ENCODE measurements at regions not wholly inside any gene's neighbourhood (a gene's known extent, or its start where the extent isn't known, plus 50 kb on each side); places are given as distances from the start of the nearest gene placed in this dataset.

DNA sequence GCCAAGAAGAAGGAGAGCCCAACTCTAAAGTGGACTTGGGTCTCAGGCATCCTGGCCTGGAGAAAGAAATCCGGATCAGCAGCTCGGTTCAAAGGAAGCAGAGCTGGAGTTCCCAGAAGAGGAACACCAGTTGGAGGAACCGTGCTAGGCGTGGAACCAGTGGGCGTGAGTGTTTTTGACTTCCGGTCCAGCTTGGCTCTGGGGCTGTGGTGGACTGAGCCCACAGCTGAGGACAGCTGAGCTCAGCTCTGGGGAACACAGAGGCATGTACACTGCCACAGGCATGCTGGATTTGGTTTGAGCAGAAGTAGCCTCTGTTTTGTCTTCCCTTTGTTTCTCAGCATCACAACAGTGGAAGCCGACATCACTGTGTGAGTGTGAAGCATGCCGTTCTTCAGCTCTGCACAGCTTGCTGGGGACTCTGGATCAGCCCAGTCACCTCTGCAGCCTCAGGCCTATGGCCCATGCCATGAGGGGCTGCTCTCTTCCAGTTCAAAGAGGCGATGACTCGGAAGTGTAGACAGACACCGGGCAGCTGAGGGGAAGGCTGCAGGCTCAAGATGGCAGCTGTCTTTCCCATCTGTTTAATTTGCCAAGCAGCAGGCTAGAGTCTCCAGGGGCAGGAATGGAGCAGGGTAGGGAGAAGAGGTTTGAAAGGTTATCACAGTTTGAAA is 185.8 kb upstream of the UBE3A start:
- TF ChIP-seq POLR2A (IDR thresholded peaks at IDR 0.05; ENCODE audit: low read depth, low read length) (no peak), CHD1 (IDR thresholded peaks at IDR 0.05; ENCODE audit: low read depth, low read length) (no peak), RCOR1 (IDR thresholded peaks at IDR 0.05; ENCODE audit: insufficient replicate concordance, low read length) (no peak), MXI1 (IDR thresholded peaks at IDR 0.05; ENCODE audit: borderline replicate concordance, low read depth, low read length) (no peak), BHLHE40 (IDR thresholded peaks at IDR 0.05; ENCODE audit: low read depth, low read length) (no peak), RFX5 (IDR thresholded peaks at IDR 0.05; ENCODE audit: low read depth, low read length) (no peak), CEBPB (IDR thresholded peaks at IDR 0.05; ENCODE audit: low read depth, low read length) (no peak), SMC3 (IDR thresholded peaks at IDR 0.05; ENCODE audit: low read depth, low read length) (no peak), RAD21 (IDR thresholded peaks at IDR 0.05; ENCODE audit: low read length) (no peak)
- TF ChIP-seq, protein P1, sequence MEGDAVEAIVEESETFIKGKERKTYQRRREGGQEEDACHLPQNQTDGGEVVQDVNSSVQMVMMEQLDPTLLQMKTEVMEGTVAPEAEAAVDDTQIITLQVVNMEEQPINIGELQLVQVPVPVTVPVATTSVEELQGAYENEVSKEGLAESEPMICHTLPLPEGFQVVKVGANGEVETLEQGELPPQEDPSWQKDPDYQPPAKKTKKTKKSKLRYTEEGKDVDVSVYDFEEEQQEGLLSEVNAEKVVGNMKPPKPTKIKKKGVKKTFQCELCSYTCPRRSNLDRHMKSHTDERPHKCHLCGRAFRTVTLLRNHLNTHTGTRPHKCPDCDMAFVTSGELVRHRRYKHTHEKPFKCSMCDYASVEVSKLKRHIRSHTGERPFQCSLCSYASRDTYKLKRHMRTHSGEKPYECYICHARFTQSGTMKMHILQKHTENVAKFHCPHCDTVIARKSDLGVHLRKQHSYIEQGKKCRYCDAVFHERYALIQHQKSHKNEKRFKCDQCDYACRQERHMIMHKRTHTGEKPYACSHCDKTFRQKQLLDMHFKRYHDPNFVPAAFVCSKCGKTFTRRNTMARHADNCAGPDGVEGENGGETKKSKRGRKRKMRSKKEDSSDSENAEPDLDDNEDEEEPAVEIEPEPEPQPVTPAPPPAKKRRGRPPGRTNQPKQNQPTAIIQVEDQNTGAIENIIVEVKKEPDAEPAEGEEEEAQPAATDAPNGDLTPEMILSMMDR (conservative IDR thresholded peaks at IDR 0.05; ENCODE audit: low read depth, low read length): no peak
- TF ChIP-seq, protein P2, sequence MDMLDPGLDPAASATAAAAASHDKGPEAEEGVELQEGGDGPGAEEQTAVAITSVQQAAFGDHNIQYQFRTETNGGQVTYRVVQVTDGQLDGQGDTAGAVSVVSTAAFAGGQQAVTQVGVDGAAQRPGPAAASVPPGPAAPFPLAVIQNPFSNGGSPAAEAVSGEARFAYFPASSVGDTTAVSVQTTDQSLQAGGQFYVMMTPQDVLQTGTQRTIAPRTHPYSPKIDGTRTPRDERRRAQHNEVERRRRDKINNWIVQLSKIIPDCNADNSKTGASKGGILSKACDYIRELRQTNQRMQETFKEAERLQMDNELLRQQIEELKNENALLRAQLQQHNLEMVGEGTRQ (IDR thresholded peaks at IDR 0.05; ENCODE audit: low read depth, low read length): no peak
- TF ChIP-seq, protein P3, sequence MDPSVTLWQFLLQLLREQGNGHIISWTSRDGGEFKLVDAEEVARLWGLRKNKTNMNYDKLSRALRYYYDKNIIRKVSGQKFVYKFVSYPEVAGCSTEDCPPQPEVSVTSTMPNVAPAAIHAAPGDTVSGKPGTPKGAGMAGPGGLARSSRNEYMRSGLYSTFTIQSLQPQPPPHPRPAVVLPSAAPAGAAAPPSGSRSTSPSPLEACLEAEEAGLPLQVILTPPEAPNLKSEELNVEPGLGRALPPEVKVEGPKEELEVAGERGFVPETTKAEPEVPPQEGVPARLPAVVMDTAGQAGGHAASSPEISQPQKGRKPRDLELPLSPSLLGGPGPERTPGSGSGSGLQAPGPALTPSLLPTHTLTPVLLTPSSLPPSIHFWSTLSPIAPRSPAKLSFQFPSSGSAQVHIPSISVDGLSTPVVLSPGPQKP (IDR thresholded peaks at IDR 0.05; ENCODE audit: borderline replicate concordance, low read depth, low read length): no peak

All from IMR-90 (cell line).